ENCODE measurements at regions not wholly inside any gene's neighbourhood (a gene's known extent, or its start where the extent isn't known, plus 50 kb on each side); places are given as distances from the start of the nearest gene placed in this dataset.

GRCh38 chr15:31544361-31544760 lies 217.7 kb downstream of the KLF13 start:
- no peak for TF ChIP-seq EZH2 (IDR thresholded peaks at IDR 0.05; ENCODE audit: low read length, missing control alignments)
- TF ChIP-seq, protein P1, sequence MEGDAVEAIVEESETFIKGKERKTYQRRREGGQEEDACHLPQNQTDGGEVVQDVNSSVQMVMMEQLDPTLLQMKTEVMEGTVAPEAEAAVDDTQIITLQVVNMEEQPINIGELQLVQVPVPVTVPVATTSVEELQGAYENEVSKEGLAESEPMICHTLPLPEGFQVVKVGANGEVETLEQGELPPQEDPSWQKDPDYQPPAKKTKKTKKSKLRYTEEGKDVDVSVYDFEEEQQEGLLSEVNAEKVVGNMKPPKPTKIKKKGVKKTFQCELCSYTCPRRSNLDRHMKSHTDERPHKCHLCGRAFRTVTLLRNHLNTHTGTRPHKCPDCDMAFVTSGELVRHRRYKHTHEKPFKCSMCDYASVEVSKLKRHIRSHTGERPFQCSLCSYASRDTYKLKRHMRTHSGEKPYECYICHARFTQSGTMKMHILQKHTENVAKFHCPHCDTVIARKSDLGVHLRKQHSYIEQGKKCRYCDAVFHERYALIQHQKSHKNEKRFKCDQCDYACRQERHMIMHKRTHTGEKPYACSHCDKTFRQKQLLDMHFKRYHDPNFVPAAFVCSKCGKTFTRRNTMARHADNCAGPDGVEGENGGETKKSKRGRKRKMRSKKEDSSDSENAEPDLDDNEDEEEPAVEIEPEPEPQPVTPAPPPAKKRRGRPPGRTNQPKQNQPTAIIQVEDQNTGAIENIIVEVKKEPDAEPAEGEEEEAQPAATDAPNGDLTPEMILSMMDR (conservative IDR thresholded peaks at IDR 0.05 in 1 of 2, IDR thresholded peaks at IDR 0.05 in 1 of 2; ENCODE audit: low read depth in 1 of 2, low read length in 2 of 2): no peak
